ENCODE measurements at regions not wholly inside any gene's neighbourhood (a gene's known extent, or its start where the extent isn't known, plus 50 kb on each side); places are given as distances from the start of the nearest gene placed in this dataset.

DNA sequence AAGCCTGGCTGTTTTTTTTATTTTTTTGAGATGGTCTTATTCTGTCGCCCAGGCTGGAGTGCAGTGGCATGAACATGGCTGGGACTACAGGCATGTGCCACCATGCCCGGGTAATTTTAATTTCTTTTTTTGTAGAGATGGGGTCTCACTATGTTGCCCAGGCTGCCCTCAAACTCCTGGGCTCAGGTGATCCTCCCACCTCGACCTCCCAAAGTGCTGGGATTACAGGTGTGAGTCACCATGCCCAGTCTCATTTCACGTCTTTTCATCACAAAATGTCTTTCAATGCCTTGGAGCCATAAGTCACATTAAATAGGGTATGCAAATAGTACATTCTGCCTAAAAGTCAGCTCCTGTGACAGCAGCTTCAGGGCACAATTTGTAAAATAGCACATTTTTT lies 52.8 kb downstream of the SOX2 start:
- no peak for DNase-seq

DNA sequence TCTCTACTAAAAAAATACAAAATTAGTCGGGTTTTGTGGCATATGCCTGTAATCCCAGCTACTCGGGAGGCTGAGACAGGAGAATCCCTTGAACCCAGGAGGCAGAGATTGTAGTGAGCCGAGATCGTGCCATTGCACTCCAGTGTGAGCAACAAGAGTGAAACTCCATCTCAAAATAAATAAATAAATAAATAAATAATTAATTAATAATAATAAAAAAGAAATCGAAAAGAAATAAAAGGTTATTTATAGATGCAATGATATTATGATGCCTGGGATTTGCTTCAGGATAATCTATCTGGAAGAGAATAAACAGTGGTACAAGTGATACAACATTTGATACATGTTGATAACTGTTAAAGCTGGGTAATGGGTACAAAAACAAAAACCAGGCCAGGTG lies 58.6 kb downstream of the SOX2 start:
- no peak for DNase-seq

GRCh38 chr3:181771120-181771519 lies 59.4 kb downstream of the SOX2 start:
- no peak for DNase-seq

GRCh38 chr3:181772166-181772565 lies 60.4 kb downstream of the SOX2 start:
- DNase-seq = no peak

DNA sequence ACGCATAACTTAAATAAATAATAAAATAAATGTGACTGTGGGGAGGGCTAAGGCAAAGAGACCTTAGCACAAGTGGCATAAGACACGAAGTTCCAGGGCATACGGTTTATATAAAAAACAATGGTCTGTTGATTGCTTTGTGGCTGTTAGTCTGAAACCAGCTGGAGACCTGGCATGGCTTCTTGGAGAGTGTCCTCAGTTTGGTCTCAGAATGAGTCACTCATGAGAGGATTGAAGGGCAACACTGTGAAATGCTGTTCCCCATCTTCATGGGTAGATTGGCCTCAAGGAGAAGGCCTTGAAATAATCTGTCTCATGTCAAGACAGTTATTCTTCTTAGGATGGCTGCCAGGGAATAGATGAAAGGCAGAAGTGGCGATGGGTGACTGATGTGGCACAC lies 62.2 kb downstream of the SOX2 start:
- no peak for DNase-seq

GRCh38 chr3:181782306-181782954 lies 70.7 kb downstream of the SOX2 start:
- DNase-seq = no peak

- DNase-seq = no peak
Observed at GRCh38 chr3:181790561-181790960, 78.8 kb downstream of the SOX2 start.

GRCh38 chr3:181791056-181791955 lies 79.6 kb downstream of the SOX2 start:
- no peak for DNase-seq

DNA sequence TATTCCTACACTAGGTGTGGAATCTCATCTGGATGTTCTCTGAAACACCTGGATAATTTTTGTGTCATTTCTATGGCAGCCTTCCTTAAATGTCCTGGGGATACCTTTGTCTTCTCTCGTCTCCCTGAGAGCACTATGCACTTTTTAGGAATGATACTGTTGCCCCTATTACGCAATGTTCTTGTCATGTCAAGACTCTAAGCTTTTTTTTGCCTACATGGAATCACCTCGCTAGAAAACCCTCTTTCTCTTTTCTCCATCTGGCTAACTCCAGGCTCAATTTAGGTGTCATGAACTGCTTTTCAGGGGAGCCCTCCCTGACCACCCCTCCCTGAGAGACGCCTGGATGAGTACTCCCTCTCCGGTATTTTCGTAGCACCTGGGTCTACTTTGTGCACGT lies 81.3 kb downstream of the SOX2 start:
- no peak for DNase-seq

DNA sequence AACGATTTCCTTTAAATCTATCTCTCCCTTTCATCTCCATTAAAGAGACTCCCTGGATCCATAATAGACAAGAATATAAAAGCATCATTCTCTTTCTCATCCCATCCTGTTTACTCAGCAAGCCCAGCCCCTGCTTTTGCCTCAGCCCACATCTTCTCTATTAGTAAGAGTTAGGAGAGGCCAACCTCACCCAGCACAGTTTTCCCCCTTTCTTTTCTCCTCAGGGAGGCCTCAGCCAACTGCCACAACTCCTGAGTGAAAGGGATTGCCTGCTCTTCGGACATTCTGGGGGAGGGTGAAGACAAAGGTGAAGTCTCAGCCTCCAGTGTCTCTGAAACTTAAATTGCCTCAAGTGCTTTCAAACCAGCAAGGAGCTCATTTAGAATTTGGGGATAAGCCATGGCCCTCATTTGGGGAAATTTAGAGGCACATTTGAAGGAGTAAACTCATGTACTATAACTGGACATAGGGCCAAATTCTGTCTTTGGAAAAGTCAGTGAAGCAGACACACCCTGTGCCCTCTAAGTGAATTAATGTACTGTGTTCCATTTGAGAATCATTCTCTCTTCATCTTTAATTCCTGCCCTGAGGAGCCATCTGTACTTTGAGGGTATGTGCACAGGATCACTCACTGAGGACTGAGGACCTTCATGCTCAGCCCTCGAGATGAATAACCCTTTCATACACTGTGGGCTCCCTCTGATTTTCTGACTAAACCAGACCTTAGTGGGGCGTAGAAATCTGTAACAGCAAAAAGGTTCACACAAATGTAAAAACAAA lies 82.5 kb downstream of the SOX2 start:
- no peak for DNase-seq

DNA sequence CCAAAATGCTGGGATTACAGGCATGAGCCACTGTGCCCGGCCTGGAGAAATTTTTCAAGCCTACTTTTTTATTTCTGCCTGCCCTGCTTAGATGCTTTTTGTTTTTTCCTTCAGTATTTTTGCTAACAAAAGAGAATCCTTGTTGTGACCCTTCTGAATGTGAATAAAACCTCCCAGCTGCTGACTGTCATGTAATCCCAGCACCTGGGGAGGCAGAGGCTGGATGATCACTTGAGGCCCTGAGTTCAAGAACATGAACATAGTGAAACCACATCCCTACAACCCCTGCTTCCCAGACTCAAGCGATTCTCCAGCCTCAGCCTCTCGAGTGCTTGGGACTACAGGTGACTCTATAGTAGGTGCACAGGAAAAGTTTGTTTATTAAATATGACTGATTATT lies 84.9 kb downstream of the SOX2 start:
- DNase-seq = no peak

DNA sequence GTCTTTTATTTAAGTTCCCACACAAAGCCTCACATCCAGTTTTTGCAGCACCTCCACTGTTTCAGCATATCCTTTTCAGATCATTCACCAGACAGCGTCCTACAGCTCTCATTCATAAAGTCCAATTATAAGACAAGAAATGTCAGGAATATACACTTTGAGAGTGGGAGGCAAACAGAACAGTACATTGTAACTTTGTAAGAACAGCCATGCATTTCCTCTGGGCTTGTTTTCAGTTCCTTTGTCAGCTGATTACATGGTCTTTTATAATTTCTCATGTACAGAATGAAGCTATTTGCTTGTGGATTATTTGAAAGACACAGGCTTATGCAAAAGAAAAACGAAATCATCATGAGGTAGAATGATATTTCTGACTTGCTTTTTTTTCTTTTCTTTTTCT lies 85.7 kb downstream of the SOX2 start:
- no peak for DNase-seq

GRCh38 chr3:181805703-181806102 lies 94.0 kb downstream of the SOX2 start:
- no peak for DNase-seq

GRCh38 chr3:181808053-181808452 lies 96.3 kb downstream of the SOX2 start:
- DNase-seq = no peak

DNA sequence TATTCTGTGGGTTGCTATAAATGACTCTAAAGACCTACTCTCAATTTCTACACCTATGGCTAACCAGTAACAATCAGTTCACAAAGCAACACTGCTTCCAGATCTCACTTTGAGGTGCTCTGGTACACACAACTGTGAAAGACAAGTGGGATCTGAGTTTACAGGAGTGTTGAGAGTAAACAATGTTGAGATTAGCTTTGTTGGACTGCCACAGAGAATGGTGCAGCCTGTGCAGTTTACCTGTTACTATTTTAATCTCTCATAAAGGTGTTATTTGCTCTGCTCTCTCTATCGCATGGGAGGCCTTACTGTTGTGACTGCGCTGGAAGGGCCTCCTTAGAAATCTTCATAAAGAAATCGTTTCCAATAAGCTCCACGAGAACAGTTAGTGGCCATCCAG lies 112.0 kb downstream of the SOX2 start:
- DNase-seq = no peak

DNA sequence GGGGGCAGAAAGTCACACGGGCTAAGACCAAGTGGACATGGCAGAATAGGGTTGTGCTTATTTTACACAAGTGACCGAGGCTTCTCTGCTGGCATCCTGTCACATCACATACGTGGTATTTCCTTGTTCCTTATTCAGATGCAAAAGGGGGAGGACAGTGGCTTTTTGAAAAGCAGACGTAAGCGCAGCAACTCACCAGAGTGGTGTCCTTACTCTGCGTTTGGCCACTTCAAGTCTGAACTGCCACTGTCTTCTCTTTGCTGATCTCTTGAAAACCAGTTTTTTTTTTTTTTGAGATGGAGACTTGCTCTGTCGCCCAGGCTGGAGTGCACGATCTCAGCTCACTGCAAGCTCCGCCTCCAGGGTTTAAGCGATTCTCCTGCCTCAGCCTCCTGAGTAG lies 113.2 kb downstream of the SOX2 start:
- DNase-seq = no peak

- DNase-seq = no peak
Observed at GRCh38 chr3:181839039-181839915, 127.6 kb downstream of the SOX2 start.

DNA sequence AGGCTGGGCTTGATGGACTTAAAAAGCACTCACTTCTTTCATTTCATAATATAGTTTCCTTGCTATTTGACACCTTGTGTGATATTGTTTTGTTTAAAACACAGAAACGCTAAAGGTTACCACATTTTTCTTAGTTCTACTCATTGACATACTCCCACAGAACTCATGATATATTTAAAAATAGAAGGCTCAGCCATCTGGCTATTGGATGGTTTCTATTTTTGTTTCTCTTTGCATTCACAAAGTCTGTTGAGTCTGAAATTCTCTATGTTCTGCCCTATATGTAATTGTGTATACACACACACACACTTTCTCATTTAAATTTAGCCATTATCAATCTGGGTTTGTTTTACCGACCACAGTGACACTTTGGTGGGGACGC lies 128.2 kb downstream of the SOX2 start:
- no peak for DNase-seq

DNA sequence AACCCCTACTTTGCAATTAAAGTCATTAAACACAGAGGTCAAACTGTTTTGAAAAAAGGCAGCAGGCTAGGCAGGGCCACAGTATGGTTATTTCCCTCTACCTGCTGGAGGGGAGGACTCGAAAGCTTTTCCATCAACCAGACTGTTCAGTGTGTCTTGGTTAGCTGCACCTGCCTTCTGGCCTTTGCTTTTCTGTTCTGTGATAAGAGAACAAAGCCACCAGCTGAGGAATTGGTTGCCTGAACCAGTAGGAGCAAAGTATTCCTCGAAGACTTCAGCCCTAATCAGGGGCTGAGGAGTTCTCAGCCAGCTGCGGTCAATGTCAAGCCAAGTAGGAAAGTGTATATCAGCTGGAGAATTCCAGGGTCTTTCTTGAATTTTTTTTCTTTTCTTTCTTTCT lies 132.5 kb downstream of the SOX2 start:
- no peak for DNase-seq

GRCh38 chr3:181847276-181847675 lies 135.6 kb downstream of the SOX2 start:
- DNase-seq = no peak

- DNase-seq = no peak
Observed at GRCh38 chr3:181851063-181851462, 139.3 kb downstream of the SOX2 start.

- no peak for DNase-seq
Observed at GRCh38 chr3:181855825-181856224, 144.1 kb downstream of the SOX2 start.

- DNase-seq = no peak
Observed at GRCh38 chr3:181859518-181859917, 147.8 kb downstream of the SOX2 start.

Data from activated gamma-delta T cell treated with Interleukin-2 at 50 U/mL for 16 hours (primary cell).